Neural crest cell (in vitro differentiated cells): ENCODE measurements at regions not wholly inside any gene's neighbourhood (a gene's known extent, or its start where the extent isn't known, plus 50 kb on each side); places are given as distances from the start of the nearest gene placed in this dataset.
A peak's percentile ranks its signal among the peaks of the same experiment; 100 is the strongest.

ENCODE experiments used
- DNase-seq: peaks from one replicate; pipeline ENCODE4 v3.0.0; 2021; ENCODE audit warnings: low read depth, mixed read lengths, low spot score
- H3K27ac Mint-ChIP-seq: one replicate; pipeline ENCODE4 v1.8.0; 2021; ENCODE audit warnings: mild to moderate bottlenecking, mixed read lengths; ENCODE audit not compliant: unreplicated experiment
- H3K27me3 Mint-ChIP-seq: 2 replicates; pipeline ENCODE4 v1.8.0; 2021; ENCODE audit warnings: low read depth, mild to moderate bottlenecking, mixed read lengths
- H3K36me3 Mint-ChIP-seq: 2 replicates; pipeline ENCODE4 v1.8.0; 2021; ENCODE audit warnings: low read depth, mild to moderate bottlenecking, mixed read lengths
- H3K4me1 Mint-ChIP-seq: 2 replicates; pipeline ENCODE4 v1.8.0; 2021; ENCODE audit warnings: mixed read lengths
- H3K4me3 Mint-ChIP-seq: one replicate; pipeline ENCODE4 v1.8.0; 2021; ENCODE audit warnings: mild to moderate bottlenecking, mixed read lengths
- H3K9me3 Mint-ChIP-seq: 2 replicates; pipeline ENCODE4 v1.8.0; 2021; ENCODE audit warnings: mixed read lengths
- TF ChIP-seq, protein P1 (sequence below): fragments of 200-600 bp; sonication (generic); conservative IDR thresholded peaks from 2 replicates; pipeline ENCODE4 v1.5.0; 2021; ENCODE audit warnings: antibody characterized with exemption, mild to moderate bottlenecking

DNA sequence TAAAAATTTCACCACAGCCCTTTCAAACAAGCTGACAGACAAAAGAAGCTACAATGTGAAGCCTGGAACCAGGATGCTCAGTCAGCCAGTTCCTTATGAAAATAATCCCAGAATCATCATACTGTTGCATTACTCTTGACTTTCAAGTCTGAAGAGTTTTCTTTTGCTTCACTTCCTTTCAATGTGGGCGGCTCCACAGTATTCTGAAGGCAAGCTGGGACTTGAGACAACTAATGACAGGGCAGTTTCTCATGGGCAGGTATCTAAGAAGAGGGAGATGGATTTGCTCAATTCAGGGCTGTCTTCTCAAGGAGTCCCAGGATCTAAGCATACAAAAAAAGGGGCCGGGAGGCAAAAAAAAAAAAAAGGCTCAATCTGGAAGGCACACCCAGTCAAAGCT is 173.4 kb downstream of the PAPSS1 start:
- TF ChIP-seq, protein P1, sequence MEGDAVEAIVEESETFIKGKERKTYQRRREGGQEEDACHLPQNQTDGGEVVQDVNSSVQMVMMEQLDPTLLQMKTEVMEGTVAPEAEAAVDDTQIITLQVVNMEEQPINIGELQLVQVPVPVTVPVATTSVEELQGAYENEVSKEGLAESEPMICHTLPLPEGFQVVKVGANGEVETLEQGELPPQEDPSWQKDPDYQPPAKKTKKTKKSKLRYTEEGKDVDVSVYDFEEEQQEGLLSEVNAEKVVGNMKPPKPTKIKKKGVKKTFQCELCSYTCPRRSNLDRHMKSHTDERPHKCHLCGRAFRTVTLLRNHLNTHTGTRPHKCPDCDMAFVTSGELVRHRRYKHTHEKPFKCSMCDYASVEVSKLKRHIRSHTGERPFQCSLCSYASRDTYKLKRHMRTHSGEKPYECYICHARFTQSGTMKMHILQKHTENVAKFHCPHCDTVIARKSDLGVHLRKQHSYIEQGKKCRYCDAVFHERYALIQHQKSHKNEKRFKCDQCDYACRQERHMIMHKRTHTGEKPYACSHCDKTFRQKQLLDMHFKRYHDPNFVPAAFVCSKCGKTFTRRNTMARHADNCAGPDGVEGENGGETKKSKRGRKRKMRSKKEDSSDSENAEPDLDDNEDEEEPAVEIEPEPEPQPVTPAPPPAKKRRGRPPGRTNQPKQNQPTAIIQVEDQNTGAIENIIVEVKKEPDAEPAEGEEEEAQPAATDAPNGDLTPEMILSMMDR, result no peak
- H3K9me3 Mint-ChIP-seq, result peaks cover 4% of the 10 kb centered on the region
- no peak for DNase-seq
- H3K4me1 Mint-ChIP-seq, result peaks cover 7% of the 10 kb centered on the region
- no peaks in the 10 kb centered on the region for H3K27me3 Mint-ChIP-seq
- no peak overlapping the region for H3K27ac Mint-ChIP-seq
- no peaks in the 10 kb centered on the region for H3K36me3 Mint-ChIP-seq
- no peak overlapping the region for H3K4me3 Mint-ChIP-seq

DNA sequence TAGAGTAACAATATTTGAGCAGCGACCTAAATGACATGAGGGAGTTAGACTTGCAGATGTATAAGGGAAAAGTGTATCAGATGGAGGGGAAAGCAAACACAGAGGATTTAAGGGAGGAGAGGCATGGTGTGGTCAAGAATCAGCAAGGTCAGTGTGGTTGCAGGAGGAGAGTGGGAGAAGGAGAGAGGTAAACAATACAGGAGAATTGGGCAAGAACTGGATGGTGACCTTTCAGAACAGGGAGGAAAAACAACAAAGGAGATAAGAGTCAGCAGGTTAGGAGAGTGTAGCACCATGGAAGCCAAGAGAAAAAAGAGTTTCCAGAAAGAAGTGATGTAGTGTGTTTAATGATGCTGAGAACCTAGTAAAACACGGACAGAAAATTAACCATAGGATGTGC is 178.5 kb downstream of the PAPSS1 start:
- Mint-ChIP-seq H3K36me3 (no peaks in the 10 kb centered on the region), H3K4me1 (no peaks in the 10 kb centered on the region), H3K4me3 (no peak overlapping the region)

DNA sequence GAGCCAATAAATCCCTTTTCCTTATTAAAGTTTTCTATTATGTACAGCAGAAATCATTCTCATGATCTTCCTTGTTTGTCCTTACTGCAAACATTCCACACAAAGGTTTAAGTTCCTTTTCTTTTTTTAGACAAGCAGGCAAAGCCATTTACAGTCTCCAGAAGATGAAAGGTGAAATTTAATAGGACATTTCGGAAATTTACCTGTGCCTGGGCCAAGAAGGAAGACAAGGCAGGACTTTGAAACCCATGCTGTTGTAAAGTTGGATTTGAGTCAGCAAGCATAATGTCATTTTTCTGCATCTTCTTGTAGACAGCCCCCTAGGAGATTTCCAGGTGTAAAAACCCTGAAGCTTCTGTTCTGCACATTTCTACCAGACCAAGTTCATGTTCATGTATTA is 188.1 kb downstream of the PAPSS1 start:
- no peaks in the 10 kb centered on the region for H3K27me3 Mint-ChIP-seq
- no peak for DNase-seq
- no peaks in the 10 kb centered on the region for H3K4me1 Mint-ChIP-seq
- H3K4me3 Mint-ChIP-seq, result no peak overlapping the region
- no peak overlapping the region for H3K27ac Mint-ChIP-seq
- TF ChIP-seq, protein P1, result no peak
- H3K36me3 Mint-ChIP-seq, result no peaks in the 10 kb centered on the region
- H3K9me3 Mint-ChIP-seq, result no peaks in the 10 kb centered on the region

More for the DNA sequence above, 178.5 kb downstream of the PAPSS1 start:
- H3K9me3 Mint-ChIP-seq, result no peaks in the 10 kb centered on the region
- no peak overlapping the region for H3K27ac Mint-ChIP-seq
- no peak for DNase-seq
- no peaks in the 10 kb centered on the region for H3K27me3 Mint-ChIP-seq
- TF ChIP-seq, protein P1, result no peak

DNA sequence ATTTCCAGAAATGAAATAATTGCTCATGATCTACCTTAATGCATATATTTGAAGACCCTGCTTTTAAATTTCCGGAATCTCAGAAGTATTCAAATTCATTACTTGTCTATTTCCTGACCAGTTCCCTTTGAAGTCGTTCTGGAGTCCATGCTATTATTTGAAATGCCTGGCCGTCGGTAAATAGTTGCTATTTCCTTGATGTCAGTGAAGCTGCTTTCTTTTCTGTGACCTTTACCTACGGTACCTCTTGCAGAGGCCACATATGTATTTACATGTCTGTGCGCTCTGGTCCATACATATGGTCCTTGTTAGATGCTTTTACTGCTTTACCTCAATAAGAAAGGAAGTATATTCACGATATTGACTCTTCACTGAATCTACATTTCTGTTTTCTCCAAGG is 199.7 kb downstream of the PAPSS1 start:
- Mint-ChIP-seq H3K36me3 (peaks cover under 1% of the 10 kb centered on the region), H3K4me1 (no peaks in the 10 kb centered on the region), H3K4me3 (no peak overlapping the region), H3K27me3 (no peaks in the 10 kb centered on the region), H3K9me3 (peaks cover 3% of the 10 kb centered on the region), H3K27ac (no peak overlapping the region)
- TF ChIP-seq, protein P1, result no peak
- no peak for DNase-seq

DNA sequence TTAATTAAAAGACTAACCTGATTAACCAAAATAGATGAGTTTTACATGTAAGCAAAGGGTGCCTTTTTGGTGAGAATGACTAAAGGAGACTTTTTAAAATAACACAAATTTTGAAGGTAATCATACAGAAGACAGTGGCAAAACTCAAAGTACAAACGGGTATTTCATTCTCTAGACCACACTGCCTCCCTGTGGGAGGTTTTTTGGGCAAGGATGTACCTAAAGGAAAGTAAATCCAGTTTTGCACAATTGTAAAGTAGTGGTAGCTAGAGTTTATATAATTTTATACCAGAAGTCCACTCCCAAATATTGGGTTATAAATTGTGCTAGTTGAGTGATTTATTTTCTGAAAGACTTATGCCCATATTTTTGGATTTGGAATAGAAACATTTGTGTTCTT is 201.0 kb downstream of the PAPSS1 start:
- no peaks in the 10 kb centered on the region for H3K27me3 Mint-ChIP-seq
- no peaks in the 10 kb centered on the region for H3K4me1 Mint-ChIP-seq
- TF ChIP-seq, protein P1, result peak; percentile 73
- no peak overlapping the region for H3K27ac Mint-ChIP-seq
- DNase-seq, result no peak
- H3K4me3 Mint-ChIP-seq, result no peak overlapping the region
- H3K9me3 Mint-ChIP-seq, result peaks cover 9% of the 10 kb centered on the region
- no peaks in the 10 kb centered on the region for H3K36me3 Mint-ChIP-seq

DNA sequence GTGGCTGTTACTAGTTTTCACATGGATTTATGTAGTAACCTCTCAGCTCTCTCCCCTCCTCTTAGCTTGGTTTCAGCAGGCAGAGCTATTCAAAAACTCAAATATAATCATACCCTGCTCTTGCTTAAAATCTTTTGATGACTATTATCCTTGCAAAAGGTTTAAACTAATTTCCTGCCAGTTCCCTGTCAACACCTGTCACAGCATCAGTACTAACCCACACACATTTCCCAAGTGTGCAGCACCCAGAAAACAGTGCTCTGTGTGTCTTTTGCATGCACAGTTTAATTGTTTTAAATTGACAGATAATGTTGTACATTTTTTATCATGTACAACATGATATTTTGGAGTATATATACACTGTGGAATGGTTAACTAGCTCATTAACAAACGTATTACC is 202.0 kb downstream of the PAPSS1 start:
- TF ChIP-seq, protein P1, result no peak
- Mint-ChIP-seq H3K36me3 (no peaks in the 10 kb centered on the region), H3K4me1 (no peaks in the 10 kb centered on the region), H3K9me3 (peaks cover 12% of the 10 kb centered on the region), H3K4me3 (no peak overlapping the region), H3K27ac (no peak overlapping the region), H3K27me3 (no peaks in the 10 kb centered on the region)
- no peak for DNase-seq
